NOMO-1 treated with dmso at 0.1 percent for 144 hours (cell line): ENCODE measurements at regions not wholly inside any gene's neighbourhood (a gene's known extent, or its start where the extent isn't known, plus 50 kb on each side); places are given as distances from the start of the nearest gene placed in this dataset.
"Not testable (repeated sequence)": the region's sequence is repeated elsewhere in the genome, so short reads cannot be mapped to it uniquely, and the experiment has no call there.

Experiments
- DNase-seq: peaks from one replicate; lab custom pipeline; 2025; ENCODE audit not compliant: unreplicated experiment; lab: John Stamatoyannopoulos, UW

DNA sequence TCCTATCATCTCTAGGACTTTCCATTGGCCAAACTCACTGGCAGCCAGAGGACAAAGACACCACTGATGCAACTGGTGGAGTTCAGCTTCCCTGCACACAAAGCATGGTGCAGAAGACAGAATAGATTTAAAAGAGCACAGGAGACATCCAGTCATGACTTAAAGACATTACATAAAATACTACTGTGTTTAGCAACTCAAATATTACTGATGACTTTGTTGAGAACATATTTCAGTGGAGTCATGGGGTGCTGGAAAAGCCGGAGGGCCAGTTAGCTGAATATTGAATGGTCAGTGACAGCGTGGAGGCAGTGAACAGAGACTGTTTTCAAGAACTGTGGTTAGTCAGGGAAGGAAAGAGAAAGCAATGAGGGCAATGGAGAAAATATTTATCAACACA, 296.3 kb upstream of the NRP1 start:
- DNase-seq, result no peak

DNA sequence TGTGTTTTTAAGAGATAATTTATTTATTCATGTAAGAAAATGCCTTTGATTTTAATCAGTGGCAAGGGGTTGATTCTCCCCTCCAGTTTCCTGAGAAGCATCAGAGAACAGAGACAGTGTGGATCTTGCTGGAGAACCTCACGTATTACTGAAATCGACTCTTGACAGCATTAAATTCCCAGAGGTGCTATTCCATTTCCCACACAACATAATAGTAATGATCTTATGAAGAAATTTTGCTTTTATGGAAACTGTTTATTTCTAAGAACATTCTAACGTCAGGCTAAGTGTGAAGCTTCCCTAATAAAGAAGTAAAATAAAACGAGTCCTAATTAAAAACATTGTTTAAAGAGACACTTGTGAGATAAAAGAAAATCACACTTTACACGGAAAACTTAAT, 293.1 kb upstream of the NRP1 start:
- DNase-seq, result no peak

GRCh38 chr10:33626798-33627466, 292.5 kb upstream of the NRP1 start:
- no peak for DNase-seq

- DNase-seq, result no peak
Observed at GRCh38 chr10:33623669-33624068, 289.2 kb upstream of the NRP1 start.

DNA sequence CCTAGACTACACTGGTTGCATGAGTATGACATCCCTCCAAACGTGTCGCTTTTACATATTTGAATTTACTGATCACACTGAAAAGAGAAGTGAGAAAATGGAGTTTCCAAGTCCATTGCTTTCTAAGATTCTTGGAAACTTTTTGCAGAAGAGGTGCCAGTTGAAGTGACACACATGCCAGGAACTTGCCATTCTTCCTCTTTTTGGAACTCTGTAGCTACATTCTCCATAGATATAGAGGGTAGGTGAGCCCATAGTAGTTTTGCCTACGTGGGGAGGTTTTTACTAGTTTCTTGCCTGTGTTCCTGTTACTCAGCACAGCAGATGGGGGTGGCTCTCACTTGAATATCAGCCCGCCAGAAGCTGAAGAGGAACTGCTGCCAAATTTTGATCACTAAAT, 286.6 kb upstream of the NRP1 start:
- DNase-seq, result peak; percentile 19

DNA sequence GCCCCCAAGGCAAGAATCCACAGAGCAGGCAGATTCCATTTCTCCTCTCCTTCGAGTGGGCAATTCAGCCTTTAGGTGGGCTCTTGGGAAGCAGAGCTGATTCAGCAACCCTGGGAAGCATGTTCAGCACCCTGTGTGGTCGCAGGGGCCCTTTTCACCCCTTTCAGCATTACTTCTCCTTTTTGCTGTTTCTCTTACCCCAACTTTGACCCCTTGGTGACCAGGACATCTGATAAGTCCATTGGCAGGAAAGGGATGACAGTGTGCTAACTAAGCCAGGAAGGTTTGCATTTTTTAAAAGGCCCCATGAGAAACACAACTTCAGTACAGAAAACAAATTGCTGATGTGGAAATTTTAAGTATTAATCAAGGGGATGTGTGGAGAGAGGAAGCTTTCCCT, 283.7 kb upstream of the NRP1 start:
- DNase-seq, result no peak

DNA sequence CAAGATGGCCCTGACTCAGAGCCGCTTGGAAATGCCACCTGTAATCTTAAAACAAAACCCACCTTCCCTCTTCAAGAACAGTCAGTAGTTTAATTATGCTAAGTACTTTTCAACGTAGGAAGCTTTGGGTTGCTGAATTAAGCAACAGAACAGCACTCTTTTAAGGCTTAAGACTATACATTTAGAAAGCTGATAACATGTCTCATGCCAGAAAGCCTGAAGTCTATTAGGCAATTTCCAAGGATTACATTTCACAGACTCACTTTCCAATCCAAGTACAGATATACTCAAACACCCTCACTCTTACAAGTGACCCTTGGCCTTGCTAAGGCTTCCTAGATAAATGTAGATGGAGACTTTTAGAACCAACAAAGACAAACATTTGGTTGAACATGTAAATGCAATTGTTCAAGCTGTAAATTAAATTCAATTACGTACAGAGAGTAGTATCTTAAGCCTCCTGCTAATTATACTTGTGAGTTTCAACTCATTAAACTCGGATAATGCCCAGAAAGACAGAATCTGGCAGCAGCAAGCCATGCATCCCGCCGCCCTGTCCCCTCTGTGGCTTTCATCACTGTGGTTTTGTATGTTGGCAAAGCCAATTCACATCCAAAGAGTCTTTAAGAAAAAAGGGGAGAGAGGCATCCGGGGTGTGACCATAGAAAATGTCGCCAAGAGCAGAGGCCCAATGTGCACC, 283.1 kb upstream of the NRP1 start:
- DNase-seq, result no peak

- no peak for DNase-seq
Observed at GRCh38 chr10:33616956-33617355, 282.5 kb upstream of the NRP1 start.

GRCh38 chr10:33612551-33612950, 278.1 kb upstream of the NRP1 start:
- DNase-seq, result peak; percentile 61

DNA sequence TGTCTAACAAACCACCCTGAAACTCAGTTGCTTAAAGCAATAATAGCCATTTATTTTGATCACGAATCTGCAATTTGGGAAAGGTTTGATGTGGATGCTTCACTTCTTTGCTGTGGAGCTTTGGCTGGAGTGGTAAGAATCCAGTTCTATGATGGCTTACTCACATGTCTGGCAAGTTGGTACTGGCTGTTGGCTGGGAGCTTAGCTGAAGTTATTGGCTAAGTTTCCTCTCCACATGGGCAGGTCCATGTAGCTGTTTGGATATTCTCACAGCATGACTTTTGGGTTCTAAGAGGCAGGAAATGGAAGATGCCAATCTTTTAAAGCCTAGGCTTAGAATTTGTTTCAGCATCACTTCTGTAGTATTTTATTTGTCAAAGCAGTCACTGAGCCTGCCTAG, 277.6 kb upstream of the NRP1 start:
- DNase-seq, result no peak

DNA sequence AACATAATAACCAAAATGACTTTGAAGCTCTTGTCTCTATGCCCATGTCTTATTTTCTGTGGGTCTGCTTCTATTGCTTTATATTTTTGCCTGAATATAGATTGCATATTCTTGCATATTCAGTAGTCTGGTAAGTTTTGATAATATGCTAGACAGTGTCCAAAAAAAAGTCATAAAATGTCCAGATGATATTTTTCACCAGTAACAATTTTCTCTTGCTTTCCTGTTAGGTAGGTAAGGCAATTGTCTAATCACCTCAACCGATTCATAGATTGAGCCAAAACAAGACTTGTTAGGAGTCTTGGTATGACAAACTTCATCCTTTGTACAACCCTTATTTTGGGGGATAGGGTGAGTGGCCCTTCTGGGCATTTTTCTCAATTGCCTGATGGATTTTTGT, 277.0 kb upstream of the NRP1 start:
- no peak for DNase-seq

DNA sequence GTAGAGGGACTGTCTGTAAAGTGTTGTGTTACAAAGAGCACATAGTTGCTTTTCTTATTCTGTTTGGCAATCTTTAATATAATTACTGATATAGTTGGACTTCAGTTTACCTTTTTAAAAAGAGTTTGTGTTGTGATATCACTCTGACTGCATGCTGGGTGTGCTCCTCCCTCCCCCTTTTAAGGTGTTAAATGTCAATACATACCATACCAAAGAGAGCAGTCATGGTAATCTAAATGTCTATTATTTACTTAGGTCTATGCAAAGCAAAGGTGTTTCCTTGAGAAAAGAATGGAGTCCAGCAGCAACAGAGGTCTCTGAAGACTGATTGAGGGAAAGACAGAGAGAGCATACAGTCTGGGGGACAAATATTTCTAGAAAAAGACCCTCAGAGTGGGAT, 275.1 kb upstream of the NRP1 start:
- no peak for DNase-seq

DNA sequence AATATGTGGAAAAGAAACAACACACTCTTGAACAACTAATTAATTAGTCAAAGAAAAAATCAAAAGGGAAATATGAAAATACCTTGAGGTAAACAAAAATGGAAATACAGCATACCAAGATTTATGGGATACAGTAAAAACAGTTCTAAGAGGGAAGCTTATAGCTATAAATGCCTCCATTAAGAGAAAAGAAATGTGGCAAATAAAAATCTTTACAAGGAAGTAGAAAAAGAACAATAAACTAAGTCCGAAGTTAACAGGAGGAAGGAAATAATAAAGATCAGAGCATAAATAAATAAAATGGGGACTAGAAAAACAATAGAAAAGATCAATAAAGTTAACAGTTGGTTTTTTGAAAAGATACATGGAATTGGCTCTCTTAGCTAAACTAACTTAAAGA, 267.8 kb upstream of the NRP1 start:
- no peak for DNase-seq

- DNase-seq, result no peak
Observed at GRCh38 chr10:33600381-33600780, 265.9 kb upstream of the NRP1 start.

- no peak for DNase-seq
Observed at GRCh38 chr10:33596422-33596821, 262.0 kb upstream of the NRP1 start.

- no peak for DNase-seq
Observed at GRCh38 chr10:33594475-33594874, 260.0 kb upstream of the NRP1 start.

- no peak for DNase-seq
Observed at GRCh38 chr10:33588974-33589600, 254.6 kb upstream of the NRP1 start.

DNA sequence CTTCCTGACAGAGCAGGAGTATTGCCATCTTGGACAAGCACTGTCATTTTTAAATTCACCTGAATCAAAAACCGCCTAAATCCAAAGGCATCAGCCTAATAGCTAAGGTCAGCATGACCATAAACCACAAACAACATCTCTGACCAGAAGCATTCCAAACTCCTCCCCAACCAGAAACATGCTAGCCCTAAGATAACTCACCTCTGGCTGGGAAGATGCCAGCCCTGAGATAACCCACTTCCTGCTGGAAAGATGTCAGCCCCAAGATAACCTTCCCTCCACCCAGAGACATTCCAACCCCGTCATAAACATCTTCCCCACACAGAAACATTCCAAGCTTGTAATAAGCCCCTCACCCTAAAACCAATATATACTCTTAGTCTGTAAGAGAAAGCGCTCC, 250.1 kb upstream of the NRP1 start:
- not testable (repeated sequence) for DNase-seq

DNA sequence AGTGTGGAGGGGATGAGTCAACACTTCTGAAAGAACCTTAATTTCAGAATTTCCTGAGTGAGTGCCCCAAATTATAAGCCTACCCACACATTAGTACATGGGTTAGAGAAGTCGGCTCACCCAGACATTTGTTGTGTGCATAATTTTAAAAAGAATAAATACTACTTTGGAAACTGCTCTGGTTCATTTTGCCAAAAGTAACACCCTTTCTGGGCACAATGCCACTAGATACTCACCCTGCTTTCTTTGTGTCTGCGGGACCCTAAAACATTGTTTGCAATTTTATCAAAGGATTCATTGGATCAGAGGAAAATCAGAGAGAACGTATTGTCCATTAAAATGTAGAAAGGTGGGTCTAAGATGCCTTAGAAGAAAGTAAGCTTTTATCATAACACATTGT, 245.5 kb upstream of the NRP1 start:
- DNase-seq, result no peak

GRCh38 chr10:33573606-33574005, 239.1 kb upstream of the NRP1 start:
- DNase-seq, result no peak

- no peak for DNase-seq
Observed at GRCh38 chr10:33571616-33572015, 237.1 kb upstream of the NRP1 start.

GRCh38 chr10:33570495-33570894, 236.0 kb upstream of the NRP1 start:
- DNase-seq, result peak; percentile 81

GRCh38 chr10:33569702-33570101, 235.2 kb upstream of the NRP1 start:
- no peak for DNase-seq
